SH-SY5Y (cell line): ENCODE measurements at regions not wholly inside any gene's neighbourhood (a gene's known extent, or its start where the extent isn't known, plus 50 kb on each side); places are given as distances from the start of the nearest gene placed in this dataset.

ENCODE experiments used
- GATA2 ChIP-seq: IDR thresholded peaks from 2 replicates; pipeline ENCODE4 v1.6.1; 2011; ENCODE audit warnings: mild to moderate bottlenecking, low read depth, low read length
- GATA3 ChIP-seq: IDR thresholded peaks from 2 replicates; pipeline ENCODE4 v1.6.1; 2011; ENCODE audit warnings: low read depth, mild to moderate bottlenecking, low read length, moderate library complexity

DNA sequence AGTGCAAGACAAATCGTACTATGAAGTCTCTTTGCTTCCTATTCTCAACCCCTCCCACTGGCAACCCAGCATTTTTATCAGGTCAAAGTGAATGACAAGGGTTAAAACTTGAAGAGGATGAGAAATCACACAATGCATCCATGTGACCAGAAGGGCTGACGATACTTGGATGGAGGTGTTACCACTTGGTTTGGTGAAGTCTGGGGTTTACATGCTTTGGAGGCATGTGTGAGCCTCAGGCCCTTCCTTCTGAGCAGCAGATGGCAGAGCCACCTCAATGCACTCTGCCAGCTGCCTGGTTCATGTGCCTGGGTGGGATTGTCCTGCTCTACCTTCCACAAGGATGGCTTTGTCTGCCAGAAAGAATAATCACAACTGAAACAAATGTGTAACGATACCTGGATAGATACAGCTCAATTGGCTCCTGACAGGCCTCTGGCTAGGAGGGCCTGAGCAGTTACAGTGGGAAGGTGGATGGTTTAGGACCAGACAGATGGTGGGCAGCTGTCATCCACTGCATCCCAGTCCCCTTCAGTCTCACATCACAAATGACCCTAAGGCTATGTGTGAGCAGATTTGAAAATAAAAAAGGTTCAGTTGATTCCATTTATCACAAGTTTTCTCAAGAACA, 51.5 kb upstream of the CNIH3 start:
- TF ChIP-seq GATA2: no peak

DNA sequence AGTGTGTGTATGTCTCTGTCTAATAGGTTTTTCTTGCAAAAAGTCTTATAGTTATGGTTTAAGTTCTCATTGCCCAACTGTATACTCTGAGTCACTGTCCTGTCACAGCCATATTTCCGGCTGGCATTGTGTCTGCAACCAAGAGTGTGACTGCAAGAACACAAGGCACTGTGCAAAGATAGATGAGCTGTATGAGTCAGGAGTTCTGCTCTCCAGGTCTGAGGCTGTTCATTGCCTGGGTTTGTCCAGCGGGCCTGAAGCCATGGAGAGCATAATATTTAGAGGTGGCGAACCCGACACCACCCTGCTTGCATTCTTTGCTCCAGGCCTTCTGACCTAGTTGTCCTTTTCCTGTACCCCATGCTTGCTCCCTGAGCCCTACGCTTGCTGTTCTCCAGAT, 50.9 kb upstream of the CNIH3 start:
- no peak for TF ChIP-seq GATA2
- no peak for TF ChIP-seq GATA3

DNA sequence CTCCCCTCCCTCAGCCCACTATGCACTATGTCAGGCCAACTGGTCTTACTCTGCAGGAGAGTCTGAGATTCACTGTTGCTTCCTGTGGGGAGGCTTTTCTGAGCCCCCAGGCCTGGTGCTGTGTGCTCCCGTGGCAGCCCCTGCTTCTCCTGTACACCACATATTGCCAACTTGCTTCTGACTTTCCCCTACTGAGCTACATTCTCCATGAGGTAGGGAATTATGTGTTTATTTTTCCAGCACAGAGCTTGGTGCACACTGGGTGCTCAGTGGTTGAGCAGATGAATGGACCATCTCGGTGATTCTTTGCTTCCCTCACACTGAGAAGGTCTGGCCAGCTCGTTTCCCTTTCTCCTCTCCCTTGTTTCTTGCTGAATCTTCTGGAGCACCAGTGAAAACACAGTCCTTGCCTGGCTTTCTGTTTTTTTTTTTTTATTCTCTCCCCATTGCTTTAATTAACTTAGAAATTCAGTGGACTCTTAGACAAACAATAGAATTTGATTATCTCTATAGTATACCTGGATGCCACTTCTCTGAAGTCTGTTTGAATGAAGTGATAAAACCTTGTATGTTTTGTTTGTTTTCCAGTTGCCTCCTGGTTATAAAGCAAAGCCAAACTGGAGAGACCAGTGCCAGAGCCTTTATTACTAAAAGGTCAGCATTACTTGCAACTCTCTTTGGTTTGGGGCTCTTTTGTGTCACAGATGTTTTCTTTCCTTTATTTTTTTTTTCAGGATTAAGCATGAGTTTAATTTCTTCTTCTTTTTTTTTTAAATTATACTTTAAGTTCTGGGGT, 50.3 kb upstream of the CNIH3 start:
- no peak for TF ChIP-seq GATA2
- TF ChIP-seq GATA3: no peak
